HEK293 (cell line): ENCODE measurements at regions not wholly inside any gene's neighbourhood (a gene's known extent, or its start where the extent isn't known, plus 50 kb on each side); places are given as distances from the start of the nearest gene placed in this dataset.

Experiments
- BCL11A ChIP-seq: fragments of 450-650 bp; formaldehyde crosslinking; IDR thresholded peaks from 2 replicates; pipeline ENCODE4 v1.5.1; 2016; ENCODE audit warnings: low read depth, missing biosample characterization, missing genetic modification characterization
- BCL11B ChIP-seq: fragments of 450-650 bp; formaldehyde crosslinking; IDR thresholded peaks from 2 replicates; pipeline ENCODE4 v1.5.1; 2016; ENCODE audit warnings: low read depth, missing biosample characterization, missing genetic modification characterization
- GLIS2 ChIP-seq: fragments of 450-650 bp; formaldehyde crosslinking; IDR thresholded peaks from 2 replicates; pipeline ENCODE4 v1.5.1; 2016; ENCODE audit warnings: missing biosample characterization, missing genetic modification characterization
- KLF1 ChIP-seq: fragments of 450-650 bp; formaldehyde crosslinking; IDR thresholded peaks from 2 replicates; pipeline ENCODE4 v1.5.1; 2016; ENCODE audit warnings: missing biosample characterization, missing genetic modification characterization
- KLF16 ChIP-seq: fragments of 450-650 bp; formaldehyde crosslinking; IDR thresholded peaks from 2 replicates; pipeline ENCODE4 v1.5.1; 2017; ENCODE audit warnings: missing biosample characterization, missing genetic modification characterization
- KLF9 ChIP-seq: fragments of 450-650 bp; formaldehyde crosslinking; IDR thresholded peaks from 2 replicates; pipeline ENCODE4 v1.5.1; 2016; ENCODE audit warnings: missing biosample characterization, missing genetic modification characterization, low read depth
- SCRT2 ChIP-seq: fragments of 450-650 bp; formaldehyde crosslinking; IDR thresholded peaks from 2 replicates; pipeline ENCODE4 v1.5.1; 2016; ENCODE audit warnings: missing biosample characterization, missing genetic modification characterization
- SP3 ChIP-seq: fragments of 450-650 bp; formaldehyde crosslinking; IDR thresholded peaks from 2 replicates; pipeline ENCODE4 v1.5.1; 2016; ENCODE audit warnings: missing biosample characterization, missing genetic modification characterization
- WT1 ChIP-seq: fragments of 450-650 bp; formaldehyde crosslinking; IDR thresholded peaks from 2 replicates; pipeline ENCODE4 v1.5.1; 2016; ENCODE audit warnings: missing biosample characterization, missing genetic modification characterization
- YY1 ChIP-seq: fragments of 450-650 bp; formaldehyde crosslinking; IDR thresholded peaks from 2 replicates; pipeline ENCODE4 v1.5.1; 2018; ENCODE audit warnings: missing biosample characterization, missing genetic modification characterization
- ZBTB20 ChIP-seq: fragments of 450-650 bp; formaldehyde crosslinking; IDR thresholded peaks from 2 replicates; pipeline ENCODE4 v1.5.1; 2016; ENCODE audit warnings: missing biosample characterization, missing genetic modification characterization
- ZBTB8A ChIP-seq: fragments of 450-650 bp; formaldehyde crosslinking; IDR thresholded peaks from 2 replicates; pipeline ENCODE4 v1.5.1; 2016; ENCODE audit warnings: missing biosample characterization, missing genetic modification characterization
- ZEB2 ChIP-seq: fragments of 450-650 bp; formaldehyde crosslinking; IDR thresholded peaks from 2 replicates; pipeline ENCODE4 v1.5.1; 2016; ENCODE audit warnings: missing biosample characterization, missing genetic modification characterization
- ZFHX2 ChIP-seq: fragments of 450-650 bp; formaldehyde crosslinking; conservative IDR thresholded peaks from 2 replicates; pipeline ENCODE4 v1.5.1; 2016; ENCODE audit warnings: missing biosample characterization, missing genetic modification characterization
- ZFP37 ChIP-seq: fragments of 450-650 bp; formaldehyde crosslinking; IDR thresholded peaks from 2 replicates; pipeline ENCODE4 v1.5.1; 2016; ENCODE audit warnings: missing biosample characterization, missing genetic modification characterization
- ZFP69B ChIP-seq: fragments of 450-650 bp; formaldehyde crosslinking; IDR thresholded peaks from 2 replicates; pipeline ENCODE4 v1.5.1; 2016; ENCODE audit warnings: missing biosample characterization, missing genetic modification characterization
- ZNF2 ChIP-seq: fragments of 450-650 bp; formaldehyde crosslinking; IDR thresholded peaks from 2 replicates; pipeline ENCODE4 v1.5.1; 2016; ENCODE audit warnings: missing biosample characterization, missing genetic modification characterization
- ZNF24 ChIP-seq: fragments of 450-650 bp; formaldehyde crosslinking; IDR thresholded peaks from 2 replicates; pipeline ENCODE4 v1.5.1; 2016; ENCODE audit warnings: missing biosample characterization, missing genetic modification characterization
- ZNF335 ChIP-seq: fragments of 450-650 bp; formaldehyde crosslinking; conservative IDR thresholded peaks from 2 replicates; pipeline ENCODE4 v1.5.1; 2016; ENCODE audit warnings: missing biosample characterization, missing genetic modification characterization
- ZNF366 ChIP-seq: fragments of 450-650 bp; formaldehyde crosslinking; conservative IDR thresholded peaks from 2 replicates; pipeline ENCODE4 v1.5.1; 2016; ENCODE audit warnings: missing biosample characterization, missing genetic modification characterization
- ZNF501 ChIP-seq: fragments of 450-650 bp; formaldehyde crosslinking; IDR thresholded peaks from 2 replicates; pipeline ENCODE4 v1.5.1; 2016; ENCODE audit warnings: missing biosample characterization, missing genetic modification characterization
- ZNF600 ChIP-seq: fragments of 450-650 bp; formaldehyde crosslinking; IDR thresholded peaks from 2 replicates; pipeline ENCODE4 v1.5.1; 2016; ENCODE audit warnings: missing biosample characterization, missing genetic modification characterization
- ZNF843 ChIP-seq: fragments of 450-650 bp; formaldehyde crosslinking; IDR thresholded peaks from 2 replicates; pipeline ENCODE4 v1.5.1; 2016; ENCODE audit warnings: missing biosample characterization, missing genetic modification characterization
- ZXDB ChIP-seq: fragments of 450-650 bp; formaldehyde crosslinking; IDR thresholded peaks from 2 replicates; pipeline ENCODE4 v1.5.1; 2016; ENCODE audit warnings: missing biosample characterization, missing genetic modification characterization
- TF ChIP-seq, protein P1 (sequence below): fragments of 450-650 bp; formaldehyde crosslinking; IDR thresholded peaks from 2 replicates; pipeline ENCODE4 v1.5.1; 2016; ENCODE audit warnings: missing biosample characterization, missing genetic modification characterization
- TF ChIP-seq, protein P2 (sequence below): fragments of 450-650 bp; formaldehyde crosslinking; IDR thresholded peaks from 2 replicates; pipeline ENCODE4 v1.5.1; 2016; ENCODE audit warnings: missing biosample characterization, missing genetic modification characterization
- TF ChIP-seq, protein P3 (sequence below): fragments of 450-650 bp; formaldehyde crosslinking; IDR thresholded peaks from 2 replicates; pipeline ENCODE4 v1.5.1; 2016; ENCODE audit warnings: missing biosample characterization, missing genetic modification characterization
- TF ChIP-seq, protein P4 (sequence below): fragments of 450-650 bp; formaldehyde crosslinking; IDR thresholded peaks from 2 replicates; pipeline ENCODE4 v1.5.1; 2016; ENCODE audit warnings: missing biosample characterization, missing genetic modification characterization
- TF ChIP-seq, protein P5 (sequence below): fragments of 450-650 bp; formaldehyde crosslinking; IDR thresholded peaks from 2 replicates; pipeline ENCODE4 v1.5.1; 2016; ENCODE audit warnings: missing biosample characterization, missing genetic modification characterization
- TF ChIP-seq, protein P6 (sequence below): fragments of 450-650 bp; formaldehyde crosslinking; IDR thresholded peaks from 2 replicates; pipeline ENCODE4 v1.5.1; 2017; ENCODE audit warnings: missing biosample characterization, missing genetic modification characterization

DNA sequence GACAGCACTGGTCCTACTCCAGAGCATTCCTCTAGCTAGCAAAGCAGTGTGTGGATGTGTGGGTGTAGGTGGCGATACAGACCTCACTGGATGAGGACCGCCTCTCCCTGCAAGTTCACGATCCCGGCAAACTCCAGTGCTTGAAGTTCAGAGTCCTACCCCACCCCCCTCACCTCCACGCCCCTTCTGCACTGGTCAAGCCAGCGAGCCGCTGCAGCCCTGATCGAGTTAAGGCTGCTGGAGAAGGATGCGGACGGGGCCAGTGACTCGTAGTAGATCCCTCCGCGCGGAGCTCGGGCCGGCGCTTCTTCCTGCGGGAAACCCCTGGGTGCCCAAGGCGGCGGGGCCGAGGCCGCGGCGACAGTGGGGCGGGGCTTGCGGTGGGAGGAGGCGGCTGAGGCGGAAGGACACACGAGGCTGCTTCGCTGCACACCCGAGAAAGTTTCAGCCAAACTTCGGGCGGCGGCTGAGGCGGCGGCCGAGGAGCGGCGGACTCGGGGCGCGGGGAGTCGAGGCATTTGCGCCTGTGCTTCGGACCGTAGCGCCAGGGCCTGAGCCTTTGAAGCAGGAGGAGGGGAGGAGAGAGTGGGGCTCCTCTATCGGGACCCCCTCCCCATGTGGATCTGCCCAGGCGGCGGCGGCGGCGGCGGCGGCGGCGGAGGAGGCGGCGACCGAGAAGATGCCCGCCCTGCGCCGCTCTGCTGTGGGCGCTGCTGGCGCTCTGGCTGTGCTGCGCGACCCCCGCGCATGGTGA, 84.5 kb upstream of the NBPF19 start (continued):
- TF ChIP-seq, protein P1, sequence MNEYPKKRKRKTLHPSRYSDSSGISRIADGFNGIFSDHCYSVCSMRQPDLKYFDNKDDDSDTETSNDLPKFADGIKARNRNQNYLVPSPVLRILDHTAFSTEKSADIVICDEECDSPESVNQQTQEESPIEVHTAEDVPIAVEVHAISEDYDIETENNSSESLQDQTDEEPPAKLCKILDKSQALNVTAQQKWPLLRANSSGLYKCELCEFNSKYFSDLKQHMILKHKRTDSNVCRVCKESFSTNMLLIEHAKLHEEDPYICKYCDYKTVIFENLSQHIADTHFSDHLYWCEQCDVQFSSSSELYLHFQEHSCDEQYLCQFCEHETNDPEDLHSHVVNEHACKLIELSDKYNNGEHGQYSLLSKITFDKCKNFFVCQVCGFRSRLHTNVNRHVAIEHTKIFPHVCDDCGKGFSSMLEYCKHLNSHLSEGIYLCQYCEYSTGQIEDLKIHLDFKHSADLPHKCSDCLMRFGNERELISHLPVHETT (tag by site-specific recombination), result peak; percentile 50; the same call in 1 of the 2 replicates
- TF ChIP-seq KLF16 (tag by site-specific recombination) (peak; percentile 91), ZEB2 (tag by site-specific recombination) (peak; percentile 84), ZXDB (tag by site-specific recombination) (peak; percentile 95), ZBTB8A (tag by site-specific recombination) (peak; percentile 59), KLF9 (tag by site-specific recombination) (peak; percentile 88), ZNF501 (peak; percentile 96), ZFP69B (tag by site-specific recombination) (peak; percentile 73), BCL11B (tag by site-specific recombination) (0 out of 2 replicates have a peak, but pooled peaks have one; percentile 20), ZFP37 (tag by site-specific recombination) (peak; percentile 89), ZNF2 (peak; percentile 84), ZNF600 (tag by site-specific recombination) (peak; percentile 68), WT1 (tag by site-specific recombination) (peak; percentile 49), ZNF843 (0 out of 2 replicates have a peak, but pooled peaks have one; percentile 48), SCRT2 (tag by site-specific recombination) (0 out of 2 replicates have a peak, but pooled peaks have one; percentile 10), GLIS2 (tag by site-specific recombination) (peak; percentile 41; the same call in 1 of the 2 replicates), ZNF24 (tag by site-specific recombination) (peak; percentile 76; the same call in 1 of the 2 replicates), ZFHX2 (tag by site-specific recombination) (peak; percentile 79), ZBTB20 (tag by site-specific recombination) (peak; percentile 83), BCL11A (peak; percentile 51; the same call in 1 of the 2 replicates), YY1 (tag by site-specific recombination) (peak; percentile 23; the same call in 1 of the 2 replicates), SP3 (peak; percentile 87), ZNF366 (tag by site-specific recombination) (0 out of 2 replicates have a peak, but pooled peaks have one; percentile 28), KLF1 (tag by site-specific recombination) (peak; percentile 56; the same call in 1 of the 2 replicates), ZNF335 (tag by site-specific recombination) (peak; percentile 46)
- TF ChIP-seq, protein P2, sequence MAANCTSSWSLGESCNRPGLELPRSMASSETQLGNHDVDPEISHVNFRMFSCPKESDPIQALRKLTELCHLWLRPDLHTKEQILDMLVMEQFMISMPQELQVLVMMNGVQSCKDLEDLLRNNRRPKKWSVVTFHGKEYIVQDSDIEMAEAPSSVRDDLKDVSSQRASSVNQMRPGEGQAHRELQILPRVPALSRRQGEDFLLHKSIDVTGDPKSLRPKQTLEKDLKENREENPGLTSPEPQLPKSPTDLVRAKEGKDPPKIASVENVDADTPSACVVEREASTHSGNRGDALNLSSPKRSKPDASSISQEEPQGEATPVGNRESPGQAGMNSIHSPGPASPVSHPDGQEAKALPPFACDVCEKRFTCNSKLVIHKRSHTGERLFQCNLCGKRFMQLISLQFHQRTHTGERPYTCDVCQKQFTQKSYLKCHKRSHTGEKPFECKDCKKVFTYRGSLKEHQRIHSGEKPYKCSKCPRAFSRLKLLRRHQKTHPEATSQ (tag by site-specific recombination), result peak; percentile 73; the same call in 1 of the 2 replicates
- TF ChIP-seq, protein P3, sequence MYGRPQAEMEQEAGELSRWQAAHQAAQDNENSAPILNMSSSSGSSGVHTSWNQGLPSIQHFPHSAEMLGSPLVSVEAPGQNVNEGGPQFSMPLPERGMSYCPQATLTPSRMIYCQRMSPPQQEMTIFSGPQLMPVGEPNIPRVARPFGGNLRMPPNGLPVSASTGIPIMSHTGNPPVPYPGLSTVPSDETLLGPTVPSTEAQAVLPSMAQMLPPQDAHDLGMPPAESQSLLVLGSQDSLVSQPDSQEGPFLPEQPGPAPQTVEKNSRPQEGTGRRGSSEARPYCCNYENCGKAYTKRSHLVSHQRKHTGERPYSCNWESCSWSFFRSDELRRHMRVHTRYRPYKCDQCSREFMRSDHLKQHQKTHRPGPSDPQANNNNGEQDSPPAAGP (tag by site-specific recombination), result peak; percentile 84
- TF ChIP-seq, protein P4, sequence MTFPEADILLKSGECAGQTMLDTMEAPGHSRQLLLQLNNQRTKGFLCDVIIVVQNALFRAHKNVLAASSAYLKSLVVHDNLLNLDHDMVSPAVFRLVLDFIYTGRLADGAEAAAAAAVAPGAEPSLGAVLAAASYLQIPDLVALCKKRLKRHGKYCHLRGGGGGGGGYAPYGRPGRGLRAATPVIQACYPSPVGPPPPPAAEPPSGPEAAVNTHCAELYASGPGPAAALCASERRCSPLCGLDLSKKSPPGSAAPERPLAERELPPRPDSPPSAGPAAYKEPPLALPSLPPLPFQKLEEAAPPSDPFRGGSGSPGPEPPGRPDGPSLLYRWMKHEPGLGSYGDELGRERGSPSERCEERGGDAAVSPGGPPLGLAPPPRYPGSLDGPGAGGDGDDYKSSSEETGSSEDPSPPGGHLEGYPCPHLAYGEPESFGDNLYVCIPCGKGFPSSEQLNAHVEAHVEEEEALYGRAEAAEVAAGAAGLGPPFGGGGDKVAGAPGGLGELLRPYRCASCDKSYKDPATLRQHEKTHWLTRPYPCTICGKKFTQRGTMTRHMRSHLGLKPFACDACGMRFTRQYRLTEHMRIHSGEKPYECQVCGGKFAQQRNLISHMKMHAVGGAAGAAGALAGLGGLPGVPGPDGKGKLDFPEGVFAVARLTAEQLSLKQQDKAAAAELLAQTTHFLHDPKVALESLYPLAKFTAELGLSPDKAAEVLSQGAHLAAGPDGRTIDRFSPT (tag by site-specific recombination), result peak; percentile 66
- TF ChIP-seq, protein P5, sequence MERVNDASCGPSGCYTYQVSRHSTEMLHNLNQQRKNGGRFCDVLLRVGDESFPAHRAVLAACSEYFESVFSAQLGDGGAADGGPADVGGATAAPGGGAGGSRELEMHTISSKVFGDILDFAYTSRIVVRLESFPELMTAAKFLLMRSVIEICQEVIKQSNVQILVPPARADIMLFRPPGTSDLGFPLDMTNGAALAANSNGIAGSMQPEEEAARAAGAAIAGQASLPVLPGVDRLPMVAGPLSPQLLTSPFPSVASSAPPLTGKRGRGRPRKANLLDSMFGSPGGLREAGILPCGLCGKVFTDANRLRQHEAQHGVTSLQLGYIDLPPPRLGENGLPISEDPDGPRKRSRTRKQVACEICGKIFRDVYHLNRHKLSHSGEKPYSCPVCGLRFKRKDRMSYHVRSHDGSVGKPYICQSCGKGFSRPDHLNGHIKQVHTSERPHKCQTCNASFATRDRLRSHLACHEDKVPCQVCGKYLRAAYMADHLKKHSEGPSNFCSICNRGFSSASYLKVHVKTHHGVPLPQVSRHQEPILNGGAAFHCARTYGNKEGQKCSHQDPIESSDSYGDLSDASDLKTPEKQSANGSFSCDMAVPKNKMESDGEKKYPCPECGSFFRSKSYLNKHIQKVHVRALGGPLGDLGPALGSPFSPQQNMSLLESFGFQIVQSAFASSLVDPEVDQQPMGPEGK, result peak; percentile 84; the same call in 1 of the 2 replicates
- TF ChIP-seq, protein P6, sequence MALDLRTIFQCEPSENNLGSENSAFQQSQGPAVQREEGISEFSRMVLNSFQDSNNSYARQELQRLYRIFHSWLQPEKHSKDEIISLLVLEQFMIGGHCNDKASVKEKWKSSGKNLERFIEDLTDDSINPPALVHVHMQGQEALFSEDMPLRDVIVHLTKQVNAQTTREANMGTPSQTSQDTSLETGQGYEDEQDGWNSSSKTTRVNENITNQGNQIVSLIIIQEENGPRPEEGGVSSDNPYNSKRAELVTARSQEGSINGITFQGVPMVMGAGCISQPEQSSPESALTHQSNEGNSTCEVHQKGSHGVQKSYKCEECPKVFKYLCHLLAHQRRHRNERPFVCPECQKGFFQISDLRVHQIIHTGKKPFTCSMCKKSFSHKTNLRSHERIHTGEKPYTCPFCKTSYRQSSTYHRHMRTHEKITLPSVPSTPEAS, result peak; percentile 73
